Colonic mucosa (tissue), 4 donors: ENCODE measurements at regions not wholly inside any gene's neighbourhood (a gene's known extent, or its start where the extent isn't known, plus 50 kb on each side); places are given as distances from the start of the nearest gene placed in this dataset.

Source experiments
- DNase-seq: peaks from one replicate; pipeline ENCODE4 v3.0.0-alpha.2; 2020
- H3K27ac ChIP-seq: fragments of 200-600 bp; one replicate; pipeline ENCODE4 v1.8.0; 2021
- H3K27me3 ChIP-seq: fragments of 200-600 bp; one replicate; pipeline ENCODE4 v1.8.0; 2021
- H3K36me3 ChIP-seq: fragments of 200-600 bp; one replicate; pipeline ENCODE4 v1.8.0; 2021
- H3K4me1 ChIP-seq: fragments of 200-600 bp; one replicate; pipeline ENCODE4 v1.8.0; 2021; ENCODE audit warnings: mild to moderate bottlenecking
- H3K4me3 ChIP-seq: fragments of 200-600 bp; one replicate; pipeline ENCODE4 v1.8.0; 2021
- H3K9ac ChIP-seq, 2 donors: one replicate each; pipeline ENCODE4 v1.7.0; 2013; ENCODE audit warnings: control low read depth in 2 of 2, low read depth in 2 of 2, low read length in 2 of 2
- H3K9me3 ChIP-seq: fragments of 200-600 bp; one replicate; pipeline ENCODE4 v1.8.0; 2021
- intact Hi-C: fragments of 100-400 bp; cut with DNase I; formaldehyde crosslinking; loops from one replicate; pipeline ENCODE4 v1.14.1; 2022
- TF ChIP-seq, protein P1 (sequence below): fragments of 200-600 bp; IDR thresholded peaks from one replicate; pipeline ENCODE4 v1.8.0; 2022; ENCODE audit warnings: antibody characterized with exemption, mild to moderate bottlenecking
- donor health status: healthy.
- donor health status: DM: no; HTN: no; CAD: no.
- donor health status: DM: no; HTN: no; CAD: no.

DNA sequence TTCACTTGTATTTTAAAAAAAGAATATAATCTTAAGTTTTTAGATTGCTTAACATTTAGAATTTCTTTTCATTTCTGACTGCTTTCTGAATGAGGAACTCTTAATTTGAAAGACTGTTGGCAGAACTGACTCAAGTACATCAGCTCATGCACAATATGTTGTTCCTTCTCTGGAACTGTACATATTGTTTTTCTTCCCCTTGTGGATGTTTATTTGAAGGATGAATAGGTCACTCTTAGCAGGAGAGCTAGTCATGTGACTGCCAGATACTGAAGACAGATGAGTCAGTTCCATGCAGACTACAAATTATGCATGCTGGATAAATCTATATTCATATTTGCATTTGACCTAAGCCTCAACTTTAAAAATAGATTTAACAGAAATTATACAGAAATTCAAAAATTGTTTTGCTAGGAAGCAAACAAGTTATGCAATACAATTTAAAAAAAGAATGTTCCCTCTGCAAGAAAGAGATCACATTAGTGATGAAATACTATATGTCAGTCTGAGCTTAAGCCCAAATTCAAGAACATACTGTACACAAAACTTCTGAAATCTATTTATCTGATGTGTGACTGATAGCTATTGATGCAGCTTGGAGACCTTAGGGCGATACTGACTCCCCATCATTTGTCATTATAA is 1274.9 kb upstream of the GJE1 start:
- Histone ChIP-seq H3K4me3 (no peak overlapping the region), H3K4me1 (no peaks in the 10 kb centered on the region), H3K9me3 (no peaks in the 10 kb centered on the region), H3K27ac (no peak overlapping the region), H3K9ac (no peak overlapping the region), H3K36me3 (no peaks in the 10 kb centered on the region), H3K27me3 (no peaks in the 10 kb centered on the region)
- DNase-seq: no peak
- intact Hi-C loops: no loop called here
- TF ChIP-seq, protein P1, sequence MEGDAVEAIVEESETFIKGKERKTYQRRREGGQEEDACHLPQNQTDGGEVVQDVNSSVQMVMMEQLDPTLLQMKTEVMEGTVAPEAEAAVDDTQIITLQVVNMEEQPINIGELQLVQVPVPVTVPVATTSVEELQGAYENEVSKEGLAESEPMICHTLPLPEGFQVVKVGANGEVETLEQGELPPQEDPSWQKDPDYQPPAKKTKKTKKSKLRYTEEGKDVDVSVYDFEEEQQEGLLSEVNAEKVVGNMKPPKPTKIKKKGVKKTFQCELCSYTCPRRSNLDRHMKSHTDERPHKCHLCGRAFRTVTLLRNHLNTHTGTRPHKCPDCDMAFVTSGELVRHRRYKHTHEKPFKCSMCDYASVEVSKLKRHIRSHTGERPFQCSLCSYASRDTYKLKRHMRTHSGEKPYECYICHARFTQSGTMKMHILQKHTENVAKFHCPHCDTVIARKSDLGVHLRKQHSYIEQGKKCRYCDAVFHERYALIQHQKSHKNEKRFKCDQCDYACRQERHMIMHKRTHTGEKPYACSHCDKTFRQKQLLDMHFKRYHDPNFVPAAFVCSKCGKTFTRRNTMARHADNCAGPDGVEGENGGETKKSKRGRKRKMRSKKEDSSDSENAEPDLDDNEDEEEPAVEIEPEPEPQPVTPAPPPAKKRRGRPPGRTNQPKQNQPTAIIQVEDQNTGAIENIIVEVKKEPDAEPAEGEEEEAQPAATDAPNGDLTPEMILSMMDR: no peak

DNA sequence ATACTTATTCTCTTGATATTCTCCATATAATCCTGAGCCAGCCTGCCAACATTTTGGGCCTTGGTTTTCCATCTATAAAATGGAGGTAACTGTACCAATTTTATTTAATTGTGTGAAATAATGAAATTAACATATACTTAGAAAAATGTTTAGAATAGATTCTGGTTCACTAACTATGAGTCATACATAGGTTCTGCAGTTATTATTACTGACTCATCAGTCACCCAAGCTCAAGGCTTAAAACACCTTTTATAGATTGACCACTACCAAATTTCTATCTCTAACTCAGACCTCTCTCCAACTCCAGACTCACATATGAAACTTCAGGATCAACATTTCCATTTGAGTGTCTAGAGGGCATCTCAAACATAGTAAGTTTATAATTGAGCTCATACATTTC is 1277.2 kb upstream of the GJE1 start:
- intact Hi-C loops: no loop called here
- no peak overlapping the region for H3K27ac ChIP-seq
- TF ChIP-seq, protein P1: no peak
- no peaks in the 10 kb centered on the region for H3K36me3 ChIP-seq
- H3K9ac ChIP-seq: no peak overlapping the region
- no peaks in the 10 kb centered on the region for H3K4me1 ChIP-seq
- no peak overlapping the region for H3K4me3 ChIP-seq
- DNase-seq: no peak
- H3K27me3 ChIP-seq: no peaks in the 10 kb centered on the region
- no peaks in the 10 kb centered on the region for H3K9me3 ChIP-seq

DNA sequence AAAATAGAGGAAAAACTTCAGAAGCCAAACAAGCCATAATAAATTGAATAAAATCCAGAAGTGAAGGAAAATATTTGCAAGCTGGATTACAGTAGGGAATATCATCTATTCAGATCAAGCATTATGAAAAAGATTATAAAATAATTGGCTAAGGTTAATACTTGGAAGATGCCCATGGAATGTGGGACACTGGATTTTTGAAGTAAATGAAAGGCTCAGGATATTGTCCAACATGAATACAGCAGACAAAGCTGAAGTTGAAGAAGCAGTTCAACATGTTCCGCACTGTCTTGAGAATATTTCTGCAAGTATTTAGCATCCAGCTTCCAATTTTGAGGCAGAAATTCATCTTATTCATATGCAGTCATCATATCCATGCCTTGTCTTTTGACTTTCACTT is 1278.4 kb upstream of the GJE1 start:
- H3K4me3 ChIP-seq: no peak overlapping the region
- H3K9me3 ChIP-seq: no peaks in the 10 kb centered on the region
- H3K36me3 ChIP-seq: no peaks in the 10 kb centered on the region
- TF ChIP-seq, protein P1: no peak
- no peaks in the 10 kb centered on the region for H3K27me3 ChIP-seq
- DNase-seq: no peak
- intact Hi-C loops: no loop called here
- no peak overlapping the region for H3K27ac ChIP-seq
- no peaks in the 10 kb centered on the region for H3K4me1 ChIP-seq
- no peak overlapping the region for H3K9ac ChIP-seq

DNA sequence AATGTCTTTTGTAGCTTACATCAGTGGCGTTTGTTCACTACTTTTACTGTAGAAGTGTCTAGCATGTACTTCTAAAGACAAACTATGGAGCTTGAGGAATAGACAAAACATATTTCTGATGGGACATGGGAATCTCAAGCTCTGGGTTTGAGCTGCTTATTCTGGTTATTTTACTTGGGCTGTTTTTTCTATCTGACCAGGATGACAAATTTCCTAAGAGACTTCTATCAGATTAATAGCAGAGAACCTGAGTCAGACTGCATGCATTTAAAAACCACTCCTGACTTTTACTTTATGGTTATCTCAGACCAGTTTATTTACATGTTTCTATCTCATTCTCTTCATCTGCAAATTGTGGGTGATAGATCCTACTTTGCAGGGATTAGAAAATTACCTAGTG is 1282.3 kb upstream of the GJE1 start:
- Histone ChIP-seq H3K36me3 (no peaks in the 10 kb centered on the region), H3K27me3 (no peaks in the 10 kb centered on the region), H3K4me1 (no peaks in the 10 kb centered on the region), H3K27ac (no peak overlapping the region), H3K9ac (no peak overlapping the region), H3K4me3 (no peak overlapping the region), H3K9me3 (no peaks in the 10 kb centered on the region)
- no peak for DNase-seq
- intact Hi-C loops: no loop called here
- TF ChIP-seq, protein P1: no peak

DNA sequence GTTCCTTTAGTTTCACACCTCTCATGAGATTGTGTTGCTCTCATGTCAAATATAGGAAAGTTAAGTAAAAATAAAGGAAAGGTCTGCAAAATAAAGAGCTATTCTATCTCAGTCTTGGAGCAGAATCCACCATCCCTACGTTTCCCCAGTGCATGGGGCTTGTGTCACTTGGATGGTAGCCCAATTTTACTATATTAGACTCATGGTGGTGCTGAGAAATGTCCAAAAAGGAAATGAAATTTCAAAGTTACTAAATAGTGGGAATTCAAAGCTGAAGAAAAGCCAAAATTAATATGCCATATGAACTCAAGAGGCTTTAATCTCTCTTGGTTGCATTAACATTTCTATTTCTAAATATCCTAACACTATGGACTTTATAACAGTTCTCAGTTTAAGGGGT is 1283.3 kb upstream of the GJE1 start:
- no peak overlapping the region for H3K4me3 ChIP-seq
- TF ChIP-seq, protein P1: no peak
- no peaks in the 10 kb centered on the region for H3K27me3 ChIP-seq
- no peak overlapping the region for H3K27ac ChIP-seq
- no peak overlapping the region for H3K9ac ChIP-seq
- intact Hi-C loops: no loop called here
- no peaks in the 10 kb centered on the region for H3K9me3 ChIP-seq
- no peak for DNase-seq
- no peaks in the 10 kb centered on the region for H3K36me3 ChIP-seq
- H3K4me1 ChIP-seq: no peaks in the 10 kb centered on the region
